PC-3 (cell line): ENCODE measurements at regions not wholly inside any gene's neighbourhood (a gene's known extent, or its start where the extent isn't known, plus 50 kb on each side); places are given as distances from the start of the nearest gene placed in this dataset.

Experiments used
- ATAC-seq: fragments of 200-7000 bp; cut with Tn5 transposase; 2 replicates; pipeline ENCODE4 v1.9.1; 2020; ENCODE audit warnings: mild to moderate bottlenecking, moderate library complexity
- BruUV-seq: library from RNA; stranded (reverse); fragments of 400-500 nt; replicated peaks from 2 replicates; lab custom pipeline; 2021; lab: Mats Ljungman, UMichigan
- CTCF ChIA-PET: fragments of 300-600 bp; sonication (Branson Sonifier 250); formaldehyde crosslinking; loops from one replicate; lab custom pipeline; 2022; ENCODE audit warnings: antibody characterized with exemption; lab: Charles Lee
- POLR2A ChIA-PET: fragments of 300-600 bp; sonication (Branson Sonifier 250); formaldehyde crosslinking; loops from one replicate; lab custom pipeline; 2022; ENCODE audit warnings: antibody characterized with exemption; ENCODE audit not compliant: unreplicated experiment; lab: Charles Lee
- DNase-seq: peaks from one replicate; pipeline ENCODE4 v3.0.0-alpha.2; 2015
- H2AFZ ChIP-seq: fragments of 300-600 bp; sonication (generic); 2 replicates; pipeline ENCODE4 v1.6.0; 2016; ENCODE audit warnings: antibody characterized with exemption, low read length
- H3F3A ChIP-seq: fragments of 300-600 bp; sonication (generic); one replicate; pipeline ENCODE4 v1.6.0; 2017; ENCODE audit warnings: antibody characterized with exemption, low read length, control low read depth, mild to moderate bottlenecking; ENCODE audit not compliant: unreplicated experiment
- H3K27ac ChIP-seq: fragments of 300-600 bp; sonication (generic); 2 replicates; pipeline ENCODE4 v1.5.1; 2016; ENCODE audit warnings: mild to moderate bottlenecking, low read length
- H3K27me3 ChIP-seq: fragments of 300-600 bp; sonication (generic); 2 replicates; pipeline ENCODE4 v1.6.1; 2016; ENCODE audit warnings: low read length, mixed read lengths
- H3K36me3 ChIP-seq: fragments of 300-600 bp; sonication (generic); 2 replicates; pipeline ENCODE4 v1.6.1; 2016; ENCODE audit warnings: low read depth, mixed run types, low read length, mixed read lengths
- H3K4me1 ChIP-seq: fragments of 300-600 bp; sonication (generic); 2 replicates; pipeline ENCODE4 v1.5.1; 2016; ENCODE audit warnings: low read length; ENCODE audit not compliant: insufficient read depth
- H3K4me2 ChIP-seq: fragments of 300-600 bp; sonication (generic); 2 replicates; pipeline ENCODE4 v1.6.0; 2016; ENCODE audit warnings: low read length
- H3K4me3 ChIP-seq: fragments of 300-600 bp; sonication (generic); 2 replicates; pipeline ENCODE4 v1.5.1; 2016; ENCODE audit warnings: mild to moderate bottlenecking, low read length, mixed read lengths
- H3K79me2 ChIP-seq: fragments of 300-600 bp; sonication (generic); 2 replicates; pipeline ENCODE4 v1.6.1; 2017; ENCODE audit warnings: low read length, mixed read lengths
- H3K9ac ChIP-seq: fragments of 300-600 bp; sonication (generic); 2 replicates; pipeline ENCODE4 v1.6.0; 2016; ENCODE audit warnings: mild to moderate bottlenecking, low read length
- H3K9me2 ChIP-seq: fragments of 300-600 bp; sonication (generic); replicated peaks from 2 replicates; pipeline ENCODE4 v1.6.1; 2016; ENCODE audit warnings: mixed run types, low read length, mixed read lengths
- H3K9me3 ChIP-seq: fragments of 300-600 bp; sonication (generic); 2 replicates; pipeline ENCODE4 v1.6.1; 2016; ENCODE audit warnings: low read length, mixed read lengths
- H4K20me1 ChIP-seq: fragments of 300-600 bp; sonication (generic); 2 replicates; pipeline ENCODE4 v1.6.1; 2016; ENCODE audit warnings: low read length, mixed read lengths
- EZH2 ChIP-seq: fragments of 300-600 bp; sonication (generic); IDR thresholded peaks from one replicate; pipeline ENCODE4 v1.6.1; 2017; ENCODE audit warnings: antibody characterized with exemption, mild to moderate bottlenecking, low read length; ENCODE audit not compliant: unreplicated experiment
- EZH2phosphoT487 ChIP-seq: fragments of 300-600 bp; sonication (generic); IDR thresholded peaks from 2 replicates; pipeline ENCODE4 v1.6.1; 2018; ENCODE audit warnings: mild to moderate bottlenecking, antibody characterized with exemption, low read length, borderline replicate concordance
- intact Hi-C: fragments of 100-400 bp; cut with micrococcal nuclease; formaldehyde crosslinking; loops from 2 replicates; pipeline ENCODE4 v1.9.0; 2023
- TF ChIP-seq, protein P1 (sequence below): fragments of 300-600 bp; sonication (generic); conservative IDR thresholded peaks from 2 replicates; pipeline ENCODE4 v1.5.1; 2017; ENCODE audit warnings: antibody characterized with exemption, low read depth, mild to moderate bottlenecking, low read length

DNA sequence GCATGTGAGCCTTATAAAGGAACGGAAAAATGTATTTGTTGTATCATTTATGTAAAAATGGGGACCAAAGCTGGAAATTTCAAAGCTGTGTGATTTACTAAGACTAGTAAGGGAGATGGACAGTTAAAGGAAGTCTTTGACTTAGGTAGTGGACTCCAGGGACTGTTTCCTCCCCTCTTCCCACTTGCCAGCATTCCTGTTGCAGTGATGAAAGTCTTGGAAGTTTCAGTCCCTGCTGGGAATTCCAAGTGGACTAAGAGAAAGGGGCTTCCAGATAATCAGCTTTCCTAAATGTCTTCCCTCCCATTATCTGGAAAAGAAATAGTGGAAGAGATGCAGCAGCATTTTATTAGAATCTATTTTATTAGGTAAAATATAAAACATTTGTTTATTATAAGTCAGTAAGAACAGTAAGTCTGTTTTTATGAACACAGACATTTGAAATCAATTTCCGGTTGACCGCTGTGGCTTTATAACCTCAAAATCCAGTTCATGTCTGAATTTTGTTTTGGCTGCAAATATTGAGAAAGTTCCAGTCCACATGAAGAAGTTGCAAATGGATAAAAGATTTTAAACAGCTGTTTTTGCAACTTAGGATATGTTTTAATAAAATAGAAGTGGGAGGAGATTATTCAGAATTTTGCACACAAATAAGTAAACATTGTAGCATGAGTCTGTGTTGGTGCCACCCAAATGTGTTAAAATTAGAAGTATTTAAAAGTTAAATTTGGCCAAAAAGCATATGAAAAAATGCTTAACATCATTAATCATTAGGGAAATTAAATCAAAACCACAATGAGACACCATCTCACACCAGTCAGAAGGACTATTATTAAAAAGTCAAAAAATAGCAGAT, 141.8 kb downstream of the IL20RB start:
- Histone ChIP-seq H3K9me2 (no peaks in the 10 kb centered on the region), H3K9ac (no peak overlapping the region), H3K4me3 (no peak overlapping the region), H3K27ac (no peak overlapping the region), H3K9me3 (no peaks in the 10 kb centered on the region), H3K4me1 (no peaks in the 10 kb centered on the region), H2AFZ (no peak overlapping the region), H3K36me3 (no peaks in the 10 kb centered on the region), H3K27me3 (peaks cover 20% of the 10 kb centered on the region), H3F3A (no peaks in the 10 kb centered on the region), H3K79me2 (no peaks in the 10 kb centered on the region), H3K4me2 (no peak overlapping the region), H4K20me1 (no peaks in the 10 kb centered on the region)
- TF ChIP-seq EZH2 (no peak), EZH2phosphoT487 (no peak)
- TF ChIP-seq, protein P1, sequence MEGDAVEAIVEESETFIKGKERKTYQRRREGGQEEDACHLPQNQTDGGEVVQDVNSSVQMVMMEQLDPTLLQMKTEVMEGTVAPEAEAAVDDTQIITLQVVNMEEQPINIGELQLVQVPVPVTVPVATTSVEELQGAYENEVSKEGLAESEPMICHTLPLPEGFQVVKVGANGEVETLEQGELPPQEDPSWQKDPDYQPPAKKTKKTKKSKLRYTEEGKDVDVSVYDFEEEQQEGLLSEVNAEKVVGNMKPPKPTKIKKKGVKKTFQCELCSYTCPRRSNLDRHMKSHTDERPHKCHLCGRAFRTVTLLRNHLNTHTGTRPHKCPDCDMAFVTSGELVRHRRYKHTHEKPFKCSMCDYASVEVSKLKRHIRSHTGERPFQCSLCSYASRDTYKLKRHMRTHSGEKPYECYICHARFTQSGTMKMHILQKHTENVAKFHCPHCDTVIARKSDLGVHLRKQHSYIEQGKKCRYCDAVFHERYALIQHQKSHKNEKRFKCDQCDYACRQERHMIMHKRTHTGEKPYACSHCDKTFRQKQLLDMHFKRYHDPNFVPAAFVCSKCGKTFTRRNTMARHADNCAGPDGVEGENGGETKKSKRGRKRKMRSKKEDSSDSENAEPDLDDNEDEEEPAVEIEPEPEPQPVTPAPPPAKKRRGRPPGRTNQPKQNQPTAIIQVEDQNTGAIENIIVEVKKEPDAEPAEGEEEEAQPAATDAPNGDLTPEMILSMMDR = no peak
- intact Hi-C loops = no loop called here
- BruUV-seq = no TSS peak
- POLR2A ChIA-PET = no interaction called here
- DNase-seq (no peak), ATAC-seq (no peak)
- CTCF ChIA-PET = no interaction called here

DNA sequence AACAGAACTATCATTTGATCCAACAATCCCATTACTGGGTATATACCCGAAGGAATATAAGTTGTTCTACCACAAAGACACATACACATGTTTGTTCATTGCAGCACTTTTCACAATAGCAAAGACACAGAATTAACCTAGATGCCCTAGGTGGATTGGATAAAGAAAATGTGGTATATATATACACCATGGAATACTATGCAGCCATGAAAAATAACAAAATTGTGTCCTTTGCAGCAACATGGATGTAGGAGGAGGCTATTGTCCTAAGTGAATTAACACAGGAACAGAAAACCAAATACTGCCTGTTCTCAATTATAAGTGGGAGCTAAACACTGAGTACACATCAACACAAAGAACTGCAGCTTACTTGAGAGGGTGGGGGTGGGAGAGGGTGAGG, 142.5 kb downstream of the IL20RB start:
- BruUV-seq = no TSS peak

More for the DNA sequence above, 142.5 kb downstream of the IL20RB start:
- Histone ChIP-seq H3K9me2 (no peaks in the 10 kb centered on the region), H3K36me3 (no peaks in the 10 kb centered on the region; the same call in 1 of the 2 replicates), H3K4me2 (no peak overlapping the region), H3K9me3 (no peaks in the 10 kb centered on the region), H3K79me2 (no peaks in the 10 kb centered on the region), H3F3A (no peaks in the 10 kb centered on the region), H3K4me1 (no peaks in the 10 kb centered on the region), H3K4me3 (no peak overlapping the region), H3K27me3 (peaks cover 20% of the 10 kb centered on the region), H2AFZ (no peak overlapping the region), H3K27ac (no peak overlapping the region), H3K9ac (no peak overlapping the region), H4K20me1 (no peaks in the 10 kb centered on the region)
- ATAC-seq (no peak), DNase-seq (no peak)
- ChIA-PET POLR2A (no interaction called here), CTCF (no interaction called here)
- TF ChIP-seq EZH2 = no peak
- no peak for TF ChIP-seq EZH2phosphoT487
- TF ChIP-seq, protein P1 = no peak
- intact Hi-C loops = no loop called here
